Gastrocnemius medialis (tissue), 4 donors: ENCODE measurements at regions not wholly inside any gene's neighbourhood (a gene's known extent, or its start where the extent isn't known, plus 50 kb on each side); places are given as distances from the start of the nearest gene placed in this dataset.

Experiments used
- ATAC-seq, 2 donors: fragments of 150-250 bp; one replicate each; pipeline ENCODE4 v1.9.1; 2016
- DNase-seq, 2 donors: peaks; one replicate each; pipeline ENCODE4 v3.0.0-alpha.2; 2019
- H3K27ac ChIP-seq, 4 donors: fragments of 200-600 bp; sonication (generic); 1 replicate in 1 of 4; 2 replicates in 3 of 4; pipeline ENCODE4 v1.5.1; 2016 to 2018; ENCODE audit warnings: mild to moderate bottlenecking in 2 of 4, moderate library complexity in 1 of 4
- H3K27me3 ChIP-seq, 3 donors: fragments of 200-600 bp; sonication (generic) in 2 of 3; 1 replicate in 1 of 3; 2 replicates in 2 of 3; pipeline versions ENCODE4 v1.5.1 to v1.6.0; 2016 to 2019; ENCODE audit warnings: mild to moderate bottlenecking in 1 of 3, moderate library complexity in 1 of 3
- H3K36me3 ChIP-seq, 2 donors: fragments of 200-600 bp; sonication (generic) in 1 of 2; one replicate each; pipeline ENCODE4 v1.5.1; 2017 to 2018
- H3K4me1 ChIP-seq, 2 donors: fragments of 200-600 bp; sonication (generic) in 1 of 2; one replicate each; pipeline ENCODE4 v1.5.1; 2016 to 2017; ENCODE audit warnings: mild to moderate bottlenecking in 2 of 2
- H3K4me3 ChIP-seq, 4 donors: fragments of 200-600 bp; sonication (generic) in 3 of 4; 1 replicate in 1 of 4; 2 replicates in 3 of 4; pipeline ENCODE4 v1.5.1; 2016 to 2019; ENCODE audit warnings: mild to moderate bottlenecking in 2 of 4
- H3K9me3 ChIP-seq, 3 donors: fragments of 200-600 bp; sonication (generic) in 2 of 3; 1 replicate in 1 of 3; 2 replicates in 2 of 3; pipeline ENCODE4 v1.5.1; 2016 to 2019
- CTCF ChIP-seq, 5 experiments: fragments of 450-650 bp in 3 of 5; fragments of 200-600 bp in 2 of 5; sonication (generic) in 2 of 5; IDR thresholded peaks in 4 of 5; conservative IDR thresholded peaks in 1 of 5; 1 replicate in 4 of 5; 2 replicates in 1 of 5; pipeline ENCODE4 v1.5.1; 2016 to 2019; ENCODE audit warnings: antibody characterized with exemption in 5 of 5, mild to moderate bottlenecking in 3 of 5, moderate library complexity in 3 of 5
- POLR2A ChIP-seq, 2 donors: fragments of 450-650 bp; IDR thresholded peaks; one replicate each; pipeline ENCODE4 v1.6.1; 2017; ENCODE audit warnings: antibody characterized with exemption in 2 of 2, mild to moderate bottlenecking in 2 of 2, moderate library complexity in 2 of 2
- in situ Hi-C, 4 donors: fragments of 200-750 bp; cut with MboI; loops; one replicate each; pipeline versions ENCODE4 v1.15.0 to v1.8.0; 2017; ENCODE audit warnings: low sequenced_read_pairs in 4 of 4
- intact Hi-C: fragments of 100-400 bp; cut with DNase I; formaldehyde crosslinking; loops from one replicate; pipeline ENCODE4 v1.15.1; 2023; ENCODE audit warnings: low total_unique reads

- TF ChIP-seq POLR2A (IDR thresholded peaks at IDR 0.05) (no peak), CTCF (IDR thresholded peaks at IDR 0.05 in 4 of 5, conservative IDR thresholded peaks at IDR 0.05 in 1 of 5) (no peak)
- in situ Hi-C loops: no loop called here
- no peak for ATAC-seq
These were observed 142.0 kb downstream of the SCARB1 start for GRCh38 chr12:124721501-124722162.

GRCh38 chr12:124720681-124721500, 142.8 kb downstream of the SCARB1 start:
- Histone ChIP-seq H3K36me3 (no peaks in the 10 kb centered on the region), H3K27me3 (no peaks in the 10 kb centered on the region), H3K27ac (peak overlapping the region; percentile 62 to 68 (median 64)), H3K9me3 (no peaks in the 10 kb centered on the region), H3K4me3 (no peak overlapping the region), H3K4me1 (peaks cover 14 to 16% of the 10 kb centered on the region in 2 donors)
- intact Hi-C loops (no loop called here), in situ Hi-C loops (no loop called here)
- ATAC-seq: peak; percentile 58 to 68
- DNase-seq: peak in 1 of 2 donors; percentile 32
- TF ChIP-seq POLR2A (IDR thresholded peaks at IDR 0.05) (peak in 1 of 2 donors; percentile 21), CTCF (IDR thresholded peaks at IDR 0.05 in 4 of 5, conservative IDR thresholded peaks at IDR 0.05 in 1 of 5) (no peak)

More at GRCh38 chr12:124721501-124722162, 142.0 kb downstream of the SCARB1 start:
- H3K36me3 ChIP-seq: no peaks in the 10 kb centered on the region
- no peaks in the 10 kb centered on the region for H3K27me3 ChIP-seq
- H3K4me3 ChIP-seq: no peak overlapping the region
- no peak for DNase-seq
- intact Hi-C loops: no loop called here
- H3K27ac ChIP-seq: peak overlapping the region in 2 of 4 donors; percentile 62 to 67
- H3K4me1 ChIP-seq: peaks cover 15% of the 10 kb centered on the region in 2 donors
- H3K9me3 ChIP-seq: no peaks in the 10 kb centered on the region

- no peak for DNase-seq
- intact Hi-C loops (no loop called here), in situ Hi-C loops (no loop called here)
- Histone ChIP-seq H3K27ac (peak overlapping the region; percentile 62 to 68 (median 64)), H3K27me3 (no peaks in the 10 kb centered on the region), H3K9me3 (no peaks in the 10 kb centered on the region), H3K4me1 (peaks cover 17 to 18% of the 10 kb centered on the region in 2 donors), H3K36me3 (no peaks in the 10 kb centered on the region), H3K4me3 (no peak overlapping the region)
- peak; percentile 56 to 63 for ATAC-seq
- no peak for TF ChIP-seq POLR2A (IDR thresholded peaks at IDR 0.05)
- TF ChIP-seq CTCF (IDR thresholded peaks at IDR 0.05 in 4 of 5, conservative IDR thresholded peaks at IDR 0.05 in 1 of 5): peak in 2 of 5 experiments; percentile 12 to 51
These were observed 143.5 kb downstream of the SCARB1 start for GRCh38 chr12:124720004-124720680.

DNA sequence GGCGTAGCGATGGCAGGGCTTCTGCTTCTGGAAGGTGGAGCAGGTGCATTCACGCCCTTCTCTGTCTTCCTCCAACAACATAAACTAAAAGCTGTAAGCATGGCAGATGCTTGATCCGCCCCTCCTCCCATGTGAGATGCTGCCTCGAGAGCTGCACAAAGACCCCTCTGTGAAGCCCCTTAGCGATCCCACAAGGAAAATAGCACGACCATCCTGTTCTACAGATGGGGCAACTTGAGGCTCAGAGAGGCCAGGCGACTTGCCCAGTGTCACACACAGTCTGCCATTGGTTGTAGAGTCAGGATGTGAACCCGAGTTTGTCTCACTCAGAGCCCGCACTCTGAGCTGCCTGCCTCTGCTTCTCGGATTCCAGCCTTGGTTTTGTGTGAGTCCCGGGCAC, 144.4 kb downstream of the SCARB1 start:
- intact Hi-C loops (no loop called here), in situ Hi-C loops (no loop called here)
- Histone ChIP-seq H3K4me1 (peaks cover 18 to 20% of the 10 kb centered on the region in 2 donors), H3K9me3 (no peaks in the 10 kb centered on the region), H3K27ac (no peak overlapping the region), H3K4me3 (no peak overlapping the region), H3K27me3 (no peaks in the 10 kb centered on the region), H3K36me3 (no peaks in the 10 kb centered on the region)
- TF ChIP-seq POLR2A (IDR thresholded peaks at IDR 0.05) (no peak), CTCF (IDR thresholded peaks at IDR 0.05 in 4 of 5, conservative IDR thresholded peaks at IDR 0.05 in 1 of 5) (no peak)
- ATAC-seq (no peak), DNase-seq (no peak)
